ENCODE measurements at regions not wholly inside any gene's neighbourhood (a gene's known extent, or its start where the extent isn't known, plus 50 kb on each side); places are given as distances from the start of the nearest gene placed in this dataset.

DNA sequence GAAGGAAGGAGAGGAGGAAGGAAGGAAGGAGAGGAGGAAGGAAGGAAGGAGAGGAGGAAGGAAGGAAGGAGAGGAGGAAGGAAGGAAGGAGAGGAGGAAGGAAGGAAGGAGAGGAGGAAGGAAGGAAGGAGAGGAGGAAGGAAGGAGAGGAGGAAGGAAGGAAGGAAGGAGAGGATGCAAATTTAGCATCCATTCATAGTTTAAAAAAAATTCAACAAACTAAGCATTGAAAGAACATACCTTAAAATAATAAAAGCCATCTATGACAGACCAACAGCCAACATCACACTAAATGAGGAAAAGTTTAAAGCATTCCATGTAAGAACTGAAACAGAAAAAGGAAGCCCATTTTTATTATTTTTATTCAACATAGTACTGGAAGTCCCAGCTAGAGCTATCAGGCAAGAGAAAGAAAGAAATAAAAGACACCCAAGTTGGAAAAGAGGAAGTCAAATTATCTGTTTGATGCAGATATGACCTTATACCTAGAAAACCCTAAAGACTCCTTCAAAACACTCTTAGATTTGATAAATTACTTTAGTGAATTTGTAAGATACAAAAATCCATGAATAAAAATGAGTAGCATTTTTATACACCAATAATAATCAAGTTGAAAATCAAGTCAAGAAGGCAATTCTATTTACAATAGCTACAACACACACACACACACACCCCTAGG lies 52.2 kb upstream of the FXR1 start:
- TF ChIP-seq, protein P1, sequence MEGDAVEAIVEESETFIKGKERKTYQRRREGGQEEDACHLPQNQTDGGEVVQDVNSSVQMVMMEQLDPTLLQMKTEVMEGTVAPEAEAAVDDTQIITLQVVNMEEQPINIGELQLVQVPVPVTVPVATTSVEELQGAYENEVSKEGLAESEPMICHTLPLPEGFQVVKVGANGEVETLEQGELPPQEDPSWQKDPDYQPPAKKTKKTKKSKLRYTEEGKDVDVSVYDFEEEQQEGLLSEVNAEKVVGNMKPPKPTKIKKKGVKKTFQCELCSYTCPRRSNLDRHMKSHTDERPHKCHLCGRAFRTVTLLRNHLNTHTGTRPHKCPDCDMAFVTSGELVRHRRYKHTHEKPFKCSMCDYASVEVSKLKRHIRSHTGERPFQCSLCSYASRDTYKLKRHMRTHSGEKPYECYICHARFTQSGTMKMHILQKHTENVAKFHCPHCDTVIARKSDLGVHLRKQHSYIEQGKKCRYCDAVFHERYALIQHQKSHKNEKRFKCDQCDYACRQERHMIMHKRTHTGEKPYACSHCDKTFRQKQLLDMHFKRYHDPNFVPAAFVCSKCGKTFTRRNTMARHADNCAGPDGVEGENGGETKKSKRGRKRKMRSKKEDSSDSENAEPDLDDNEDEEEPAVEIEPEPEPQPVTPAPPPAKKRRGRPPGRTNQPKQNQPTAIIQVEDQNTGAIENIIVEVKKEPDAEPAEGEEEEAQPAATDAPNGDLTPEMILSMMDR (conservative IDR thresholded peaks at IDR 0.05; ENCODE audit: low read length), result no peak
- no peak for TF ChIP-seq EZH2phosphoT487 (IDR thresholded peaks at IDR 0.05; ENCODE audit: borderline replicate concordance, low read depth, low read length)
